ENCODE measurements at regions not wholly inside any gene's neighbourhood (a gene's known extent, or its start where the extent isn't known, plus 50 kb on each side); places are given as distances from the start of the nearest gene placed in this dataset.

DNA sequence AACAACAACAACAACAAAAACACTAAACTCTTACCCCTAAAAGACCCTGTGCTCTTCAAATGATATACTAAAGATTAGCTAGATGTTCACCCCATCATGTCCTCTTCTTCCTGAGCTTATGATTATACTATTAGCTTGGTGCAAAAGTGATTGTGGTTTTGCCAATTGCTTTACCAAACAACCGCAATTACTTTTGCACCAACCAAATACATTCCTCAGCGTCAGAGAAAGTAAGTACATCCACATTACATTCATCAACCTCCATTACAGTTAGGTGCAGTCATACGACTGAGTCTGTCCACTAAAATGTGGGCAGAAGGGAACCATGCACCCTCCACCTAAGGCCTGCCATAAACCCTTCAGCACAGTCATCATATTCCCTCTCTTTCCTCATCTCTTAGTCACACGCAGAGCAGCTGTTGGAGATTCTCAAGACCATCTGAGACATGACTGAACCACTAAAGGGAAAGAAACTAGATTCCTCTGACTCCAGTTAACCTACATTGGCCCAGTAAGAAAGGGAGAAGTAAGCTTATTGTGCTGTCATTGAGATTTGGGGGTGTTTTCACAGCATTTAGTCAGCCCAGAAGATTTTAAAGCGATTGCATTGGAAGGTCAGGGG is 181.6 kb upstream of the TLE4 start:
- Histone ChIP-seq H3K27me3 (ENCODE audit: control insufficient read depth, insufficient read depth, low read length) (no peaks in the 10 kb centered on the region), H3K4me3 (ENCODE audit: low read length) (no peak overlapping the region), H3K4me1 (ENCODE audit: control insufficient read depth, insufficient read depth, low read length) (no peaks in the 10 kb centered on the region), H3K36me3 (ENCODE audit: control insufficient read depth, insufficient read depth, low read length) (no peaks in the 10 kb centered on the region), H3K9ac (ENCODE audit: low read length) (no peak overlapping the region), H3K27ac (ENCODE audit: low read depth, low read length) (no peak overlapping the region)

GRCh38 chr9:79390781-79391770 is 180.7 kb upstream of the TLE4 start:
- Histone ChIP-seq H3K4me3 (ENCODE audit: low read length) (no peak overlapping the region), H3K9ac (ENCODE audit: low read length) (no peak overlapping the region), H3K27me3 (ENCODE audit: control insufficient read depth, insufficient read depth, low read length) (no peaks in the 10 kb centered on the region), H3K36me3 (ENCODE audit: control insufficient read depth, insufficient read depth, low read length) (no peaks in the 10 kb centered on the region), H3K27ac (ENCODE audit: low read depth, low read length) (no peak overlapping the region), H3K4me1 (ENCODE audit: control insufficient read depth, insufficient read depth, low read length) (no peaks in the 10 kb centered on the region)

DNA sequence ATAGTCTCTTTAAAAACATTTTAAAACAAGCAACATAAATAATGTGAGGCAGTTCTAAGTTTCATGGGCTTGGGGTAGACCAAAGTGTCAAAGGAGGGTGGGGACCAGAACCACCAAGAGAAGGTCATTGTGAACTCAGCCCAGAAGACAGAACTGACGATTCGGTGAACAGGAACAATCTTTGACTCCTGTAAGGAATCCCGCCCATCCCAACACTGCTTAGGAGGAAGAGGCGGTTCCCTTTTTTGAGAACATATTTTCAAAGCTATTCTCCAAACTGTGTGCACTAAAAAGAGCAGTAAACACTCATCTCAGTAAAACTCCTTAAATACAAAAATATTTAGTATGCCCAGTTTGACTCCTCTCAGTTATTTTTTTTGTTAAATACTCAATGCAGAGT is 176.5 kb upstream of the TLE4 start:
- no peaks in the 10 kb centered on the region for H3K4me1 ChIP-seq (ENCODE audit: control insufficient read depth, insufficient read depth, low read length)
- H3K9ac ChIP-seq (ENCODE audit: low read length), result no peak overlapping the region
- no peak overlapping the region for H3K4me3 ChIP-seq (ENCODE audit: low read length)
- no peak overlapping the region for H3K27ac ChIP-seq (ENCODE audit: low read depth, low read length)
- H3K27me3 ChIP-seq (ENCODE audit: control insufficient read depth, insufficient read depth, low read length), result no peaks in the 10 kb centered on the region
- no peaks in the 10 kb centered on the region for H3K36me3 ChIP-seq (ENCODE audit: control insufficient read depth, insufficient read depth, low read length)

GRCh38 chr9:79395755-79396154 is 176.0 kb upstream of the TLE4 start:
- Histone ChIP-seq H3K9ac (ENCODE audit: low read length) (no peak overlapping the region), H3K27ac (ENCODE audit: low read depth, low read length) (no peak overlapping the region), H3K36me3 (ENCODE audit: control insufficient read depth, insufficient read depth, low read length) (no peaks in the 10 kb centered on the region), H3K27me3 (ENCODE audit: control insufficient read depth, insufficient read depth, low read length) (no peaks in the 10 kb centered on the region), H3K4me1 (ENCODE audit: control insufficient read depth, insufficient read depth, low read length) (no peaks in the 10 kb centered on the region), H3K4me3 (ENCODE audit: low read length) (no peak overlapping the region)

DNA sequence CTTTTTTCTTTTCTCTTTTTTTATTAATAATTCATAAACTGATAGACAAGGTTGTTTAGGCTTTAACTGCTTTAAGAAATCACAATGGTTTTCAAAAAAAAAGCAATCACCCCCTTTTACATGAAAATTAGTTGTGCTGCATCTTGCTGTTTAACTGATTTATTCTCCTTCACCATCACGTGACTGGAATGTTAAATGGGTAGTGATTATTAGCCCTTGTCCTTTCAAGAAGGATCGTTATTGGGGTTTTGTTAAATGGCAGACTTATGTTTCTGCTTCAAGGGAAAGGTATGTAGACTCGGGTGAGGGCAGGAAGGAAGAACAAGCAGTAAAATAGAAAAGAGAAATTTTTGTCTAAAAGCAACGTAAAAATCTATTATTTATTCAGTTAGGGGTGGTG is 175.6 kb upstream of the TLE4 start:
- no peaks in the 10 kb centered on the region for H3K27me3 ChIP-seq (ENCODE audit: control insufficient read depth, insufficient read depth, low read length)
- no peak overlapping the region for H3K27ac ChIP-seq (ENCODE audit: low read depth, low read length)
- H3K4me1 ChIP-seq (ENCODE audit: control insufficient read depth, insufficient read depth, low read length), result no peaks in the 10 kb centered on the region
- H3K9ac ChIP-seq (ENCODE audit: low read length), result no peak overlapping the region
- no peaks in the 10 kb centered on the region for H3K36me3 ChIP-seq (ENCODE audit: control insufficient read depth, insufficient read depth, low read length)
- no peak overlapping the region for H3K4me3 ChIP-seq (ENCODE audit: low read length)

- H3K36me3 ChIP-seq (ENCODE audit: control insufficient read depth, insufficient read depth, low read length), result no peaks in the 10 kb centered on the region
- H3K27me3 ChIP-seq (ENCODE audit: control insufficient read depth, insufficient read depth, low read length), result no peaks in the 10 kb centered on the region
- H3K27ac ChIP-seq (ENCODE audit: low read depth, low read length), result no peak overlapping the region
- no peak overlapping the region for H3K9ac ChIP-seq (ENCODE audit: low read length)
- H3K4me3 ChIP-seq (ENCODE audit: low read length), result no peak overlapping the region
- no peaks in the 10 kb centered on the region for H3K4me1 ChIP-seq (ENCODE audit: control insufficient read depth, insufficient read depth, low read length)
Measured at GRCh38 chr9:79403495-79403894, 168.3 kb upstream of the TLE4 start.

DNA sequence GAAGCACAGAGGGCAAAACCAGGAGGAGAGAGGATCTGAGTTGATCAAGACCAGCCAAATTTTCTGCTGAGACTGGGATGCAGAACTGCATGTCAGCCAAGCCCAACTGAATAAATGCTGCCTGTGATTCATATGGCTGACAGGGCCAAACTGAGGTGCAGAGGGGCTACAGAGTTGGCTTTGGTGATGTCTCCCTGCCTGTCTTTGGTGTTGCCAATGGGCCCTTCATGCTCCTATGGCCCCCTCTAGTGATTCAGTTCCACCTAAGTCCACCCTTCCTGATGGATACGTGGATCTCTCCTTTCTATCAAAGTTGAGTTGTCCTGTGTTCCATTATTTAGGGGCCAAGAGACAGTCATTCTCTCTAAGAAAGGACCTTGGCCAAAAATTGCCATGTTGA is 163.6 kb upstream of the TLE4 start:
- no peaks in the 10 kb centered on the region for H3K27me3 ChIP-seq (ENCODE audit: control insufficient read depth, insufficient read depth, low read length)
- H3K36me3 ChIP-seq (ENCODE audit: control insufficient read depth, insufficient read depth, low read length), result no peaks in the 10 kb centered on the region
- H3K9ac ChIP-seq (ENCODE audit: low read length), result no peak overlapping the region
- H3K4me1 ChIP-seq (ENCODE audit: control insufficient read depth, insufficient read depth, low read length), result no peaks in the 10 kb centered on the region
- H3K27ac ChIP-seq (ENCODE audit: low read depth, low read length), result no peak overlapping the region
- H3K4me3 ChIP-seq (ENCODE audit: low read length), result no peak overlapping the region

DNA sequence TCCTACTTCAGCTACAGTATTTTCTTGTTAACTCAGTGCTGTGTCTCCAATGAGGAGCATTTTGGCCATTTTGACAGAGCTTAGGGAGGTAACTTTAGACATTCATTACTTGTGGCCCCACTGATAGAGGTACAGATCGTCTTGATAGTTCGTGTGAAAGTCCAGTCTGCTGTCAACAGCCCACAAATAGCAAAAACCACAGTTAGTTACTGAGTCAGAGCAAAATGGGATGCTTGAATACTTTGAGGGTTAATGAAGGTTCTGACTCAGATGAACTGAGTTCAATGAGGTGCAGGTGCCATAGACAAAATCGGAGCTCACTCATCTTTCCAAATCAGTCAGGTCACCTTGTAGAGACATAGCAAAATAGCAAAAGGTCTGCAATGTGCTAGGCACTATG is 163.1 kb upstream of the TLE4 start:
- no peaks in the 10 kb centered on the region for H3K4me1 ChIP-seq (ENCODE audit: control insufficient read depth, insufficient read depth, low read length)
- no peak overlapping the region for H3K27ac ChIP-seq (ENCODE audit: low read depth, low read length)
- no peaks in the 10 kb centered on the region for H3K27me3 ChIP-seq (ENCODE audit: control insufficient read depth, insufficient read depth, low read length)
- no peaks in the 10 kb centered on the region for H3K36me3 ChIP-seq (ENCODE audit: control insufficient read depth, insufficient read depth, low read length)
- no peak overlapping the region for H3K4me3 ChIP-seq (ENCODE audit: low read length)
- H3K9ac ChIP-seq (ENCODE audit: low read length), result no peak overlapping the region

DNA sequence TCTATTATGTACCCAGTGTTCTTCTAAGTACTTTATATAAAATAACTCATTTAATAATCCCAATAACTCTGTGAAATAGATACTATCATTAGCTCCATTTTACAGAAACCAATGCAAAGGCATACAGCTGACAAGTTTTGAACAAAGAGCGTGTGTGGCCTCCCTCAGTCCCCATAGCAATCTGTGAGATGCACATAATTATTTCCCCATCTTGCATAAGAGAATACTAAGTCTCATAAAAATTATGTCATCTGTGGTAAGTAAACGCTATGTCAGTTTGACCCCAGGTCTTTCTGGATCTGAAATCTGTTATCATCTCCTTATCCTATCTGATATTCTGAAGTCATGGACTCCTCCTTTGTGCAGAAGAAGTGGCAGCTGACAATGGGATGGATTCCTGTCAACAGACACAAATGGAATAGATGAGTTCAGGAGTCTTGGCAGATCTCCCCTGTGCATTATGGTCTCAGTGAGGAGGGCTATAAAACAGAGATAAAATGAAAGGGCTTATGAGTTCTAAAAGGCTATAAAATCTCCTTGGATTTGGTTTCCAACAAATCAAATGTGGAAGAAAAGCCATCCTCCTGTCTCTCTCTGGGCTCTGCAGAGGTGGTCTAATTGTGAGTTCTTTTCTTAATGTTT is 162.5 kb upstream of the TLE4 start:
- Histone ChIP-seq H3K27me3 (ENCODE audit: control insufficient read depth, insufficient read depth, low read length) (no peaks in the 10 kb centered on the region), H3K9ac (ENCODE audit: low read length) (no peak overlapping the region), H3K27ac (ENCODE audit: low read depth, low read length) (no peak overlapping the region), H3K4me3 (ENCODE audit: low read length) (no peak overlapping the region), H3K36me3 (ENCODE audit: control insufficient read depth, insufficient read depth, low read length) (no peaks in the 10 kb centered on the region), H3K4me1 (ENCODE audit: control insufficient read depth, insufficient read depth, low read length) (no peaks in the 10 kb centered on the region)

- no peaks in the 10 kb centered on the region for H3K36me3 ChIP-seq (ENCODE audit: control insufficient read depth, insufficient read depth, low read length)
- no peak overlapping the region for H3K27ac ChIP-seq (ENCODE audit: low read depth, low read length)
- H3K9ac ChIP-seq (ENCODE audit: low read length), result no peak overlapping the region
- H3K4me1 ChIP-seq (ENCODE audit: control insufficient read depth, insufficient read depth, low read length), result no peaks in the 10 kb centered on the region
- no peak overlapping the region for H3K4me3 ChIP-seq (ENCODE audit: low read length)
- no peaks in the 10 kb centered on the region for H3K27me3 ChIP-seq (ENCODE audit: control insufficient read depth, insufficient read depth, low read length)
Measured at GRCh38 chr9:79425840-79426239, 145.9 kb upstream of the TLE4 start.

DNA sequence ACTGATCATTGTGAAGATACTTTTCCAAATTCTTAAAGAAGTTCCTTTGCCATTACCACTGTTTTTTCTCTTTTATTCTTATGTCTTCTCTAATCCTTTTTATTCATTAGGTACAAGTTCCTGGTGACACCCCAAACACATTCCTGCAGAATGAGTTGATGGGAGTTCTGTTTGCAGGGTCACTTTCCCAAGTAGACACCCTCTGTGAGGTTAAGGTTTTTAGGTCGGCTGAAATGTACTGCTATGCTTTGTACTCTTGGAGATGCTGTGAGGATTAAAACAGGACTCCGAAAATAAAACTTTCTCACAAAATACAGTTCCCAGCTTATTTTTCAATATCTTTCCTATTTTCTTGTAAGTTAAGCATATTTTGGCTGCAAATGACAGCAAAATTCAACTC is 143.3 kb upstream of the TLE4 start:
- Histone ChIP-seq H3K36me3 (ENCODE audit: control insufficient read depth, insufficient read depth, low read length) (no peaks in the 10 kb centered on the region), H3K27me3 (ENCODE audit: control insufficient read depth, insufficient read depth, low read length) (no peaks in the 10 kb centered on the region), H3K4me1 (ENCODE audit: control insufficient read depth, insufficient read depth, low read length) (no peaks in the 10 kb centered on the region), H3K4me3 (ENCODE audit: low read length) (no peak overlapping the region), H3K9ac (ENCODE audit: low read length) (no peak overlapping the region), H3K27ac (ENCODE audit: low read depth, low read length) (no peak overlapping the region)

GRCh38 chr9:79430619-79431018 is 141.1 kb upstream of the TLE4 start:
- no peaks in the 10 kb centered on the region for H3K4me1 ChIP-seq (ENCODE audit: control insufficient read depth, insufficient read depth, low read length)
- H3K27ac ChIP-seq (ENCODE audit: low read depth, low read length), result no peak overlapping the region

More at GRCh38 chr9:79430619-79431018, 141.1 kb upstream of the TLE4 start:
- H3K4me3 ChIP-seq (ENCODE audit: low read length), result no peak overlapping the region
- H3K36me3 ChIP-seq (ENCODE audit: control insufficient read depth, insufficient read depth, low read length), result no peaks in the 10 kb centered on the region
- H3K9ac ChIP-seq (ENCODE audit: low read length), result no peak overlapping the region
- no peaks in the 10 kb centered on the region for H3K27me3 ChIP-seq (ENCODE audit: control insufficient read depth, insufficient read depth, low read length)

Measured in rectal smooth muscle tissue (tissue), 1 donor.